HG03342 (cell line): ENCODE measurements at regions not wholly inside any gene's neighbourhood (a gene's known extent, or its start where the extent isn't known, plus 50 kb on each side); places are given as distances from the start of the nearest gene placed in this dataset.
A peak's percentile ranks its signal among the peaks of the same experiment; 100 is the strongest.

Source experiments
- ATAC-seq: cut with Tn5 transposase; IDR thresholded peaks from one replicate; pipeline ENCODE4 v1.9.1; 2021; ENCODE audit warnings: mild to moderate bottlenecking, moderate library complexity; ENCODE audit not compliant: unreplicated experiment

DNA sequence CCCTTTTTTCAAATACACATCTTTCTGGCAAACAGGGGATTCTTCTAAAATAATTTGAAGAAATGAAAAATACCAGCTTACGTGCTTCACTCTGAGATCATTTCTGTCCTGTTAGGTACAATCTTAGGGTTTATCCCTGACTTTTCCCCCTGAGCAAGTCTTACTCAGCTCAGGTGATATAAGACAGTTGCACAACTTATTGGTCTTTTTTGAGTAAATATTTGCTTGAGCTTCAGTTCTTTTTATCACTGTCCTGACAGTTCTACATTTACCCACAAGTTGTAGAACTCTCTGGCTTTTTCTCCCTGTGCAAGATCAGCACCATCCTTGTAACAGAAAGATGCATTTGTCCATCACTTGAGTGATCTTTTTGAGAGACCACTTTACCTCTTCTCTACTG, 84.9 kb downstream of the MID1IP1 start:
- ATAC-seq, result no peak

- ATAC-seq, result no peak
Observed at GRCh38 chrX:38887222-38887621, 86.0 kb downstream of the MID1IP1 start.

- no peak for ATAC-seq
Observed at GRCh38 chrX:38890326-38890725, 89.1 kb downstream of the MID1IP1 start.

DNA sequence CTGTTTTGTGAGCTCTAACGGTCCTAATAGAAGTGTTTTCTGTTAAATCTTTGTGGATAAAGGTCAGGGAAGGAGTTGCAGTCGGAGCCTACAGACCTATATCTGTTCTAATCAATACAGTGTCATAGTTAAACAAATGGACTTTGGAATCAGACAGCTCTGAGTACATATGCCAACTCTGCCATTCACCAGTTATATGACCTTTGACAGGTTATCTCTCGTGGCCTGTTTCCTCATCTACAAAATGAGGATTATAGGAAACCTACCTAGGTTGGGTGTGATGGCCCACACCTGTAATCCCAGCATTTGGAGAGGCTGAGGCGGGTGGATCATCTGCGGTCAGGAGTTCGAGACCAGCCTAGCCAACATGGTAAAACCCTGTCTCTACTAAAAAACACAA, 89.7 kb downstream of the MID1IP1 start:
- ATAC-seq, result no peak

- ATAC-seq, result peak; percentile 97
Observed at GRCh38 chrX:38891641-38892413, 90.6 kb downstream of the MID1IP1 start.

DNA sequence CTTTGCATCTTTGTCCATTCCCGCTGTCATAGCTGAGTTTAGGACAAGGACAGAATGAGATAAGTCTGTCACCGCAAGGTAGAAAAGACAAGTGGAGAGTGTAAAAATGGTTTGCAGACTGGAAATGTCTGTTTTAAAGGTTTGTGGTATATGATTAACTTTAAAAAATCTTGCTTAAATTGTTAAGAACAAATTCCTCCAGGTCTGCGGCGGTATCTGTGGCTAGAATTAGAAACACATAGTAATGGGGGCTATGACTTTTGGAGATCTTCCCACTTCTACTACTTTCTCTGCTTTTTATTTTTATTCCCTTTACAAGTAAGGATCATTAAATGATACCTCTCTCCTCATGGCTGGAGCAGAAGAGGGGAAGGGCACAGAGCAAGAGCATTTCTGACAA, 92.2 kb downstream of the MID1IP1 start:
- ATAC-seq, result no peak

GRCh38 chrX:38895775-38896174, 94.5 kb downstream of the MID1IP1 start:
- ATAC-seq, result no peak

DNA sequence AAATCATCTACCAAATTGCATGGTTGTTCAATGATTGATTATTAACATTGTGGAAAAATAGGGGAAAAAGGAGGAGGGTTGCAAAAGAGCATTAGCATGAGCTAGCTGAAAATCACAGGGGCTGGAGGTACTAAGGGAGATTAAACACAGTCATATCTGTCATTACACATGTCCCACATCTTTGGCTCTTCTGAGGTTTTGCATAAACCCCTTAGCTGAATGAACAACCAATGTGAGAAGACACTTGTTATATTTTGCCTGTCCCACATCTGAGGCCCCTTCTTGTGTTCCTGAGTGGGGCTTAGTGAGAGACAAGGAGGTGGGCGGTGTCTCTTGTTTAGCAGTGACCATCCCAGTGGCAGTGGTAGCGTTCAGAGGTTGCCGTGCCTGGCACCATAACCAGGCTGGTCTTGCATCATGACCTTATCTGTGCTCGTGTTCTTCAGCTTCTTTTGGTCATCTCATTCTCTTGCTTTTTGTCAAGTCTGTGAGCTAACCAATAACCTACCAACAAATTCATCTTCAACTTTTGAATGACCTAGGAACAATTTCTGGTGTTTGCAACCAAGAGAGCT, 95.6 kb downstream of the MID1IP1 start:
- ATAC-seq, result peak; percentile 69

DNA sequence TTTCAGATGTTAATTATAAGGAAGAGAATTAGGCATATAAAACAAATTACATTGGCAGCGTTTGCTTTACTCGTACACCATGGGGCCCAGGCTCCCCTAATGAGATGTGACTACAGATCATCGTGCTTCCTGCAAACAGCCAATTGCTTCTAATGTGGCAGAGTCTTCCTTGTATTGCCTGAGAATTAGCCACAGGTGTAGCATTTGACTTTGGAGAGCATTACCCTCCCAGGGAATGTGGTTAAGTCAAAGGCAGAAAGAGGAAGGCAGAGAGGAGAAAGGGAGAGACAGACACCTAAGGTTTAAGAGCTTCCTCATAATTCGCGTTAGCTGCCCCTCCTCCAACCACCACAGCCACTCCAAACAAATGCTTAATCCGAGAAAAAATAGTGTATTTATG, 97.0 kb downstream of the MID1IP1 start:
- no peak for ATAC-seq

- ATAC-seq, result no peak
Observed at GRCh38 chrX:38899650-38900049, 98.4 kb downstream of the MID1IP1 start.

DNA sequence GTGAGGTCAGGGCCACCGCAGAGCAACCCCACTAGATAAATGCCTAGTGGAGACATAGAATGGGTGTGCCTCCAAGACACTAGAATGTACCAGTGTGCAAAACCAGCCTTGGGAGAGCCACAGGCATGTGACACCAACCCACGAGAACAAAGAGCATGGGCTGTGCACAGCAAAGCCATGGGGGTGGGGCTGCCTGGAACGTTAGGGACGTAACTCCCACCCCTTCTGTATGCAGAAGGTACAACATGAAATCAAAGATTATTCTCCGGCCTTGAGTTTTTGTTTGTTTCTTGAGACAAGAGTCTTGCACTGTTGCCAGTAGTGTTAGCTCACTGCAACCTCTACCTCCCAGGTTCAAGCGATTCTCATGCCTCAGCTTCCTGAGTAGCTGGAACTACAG, 99.5 kb downstream of the MID1IP1 start:
- no peak for ATAC-seq

DNA sequence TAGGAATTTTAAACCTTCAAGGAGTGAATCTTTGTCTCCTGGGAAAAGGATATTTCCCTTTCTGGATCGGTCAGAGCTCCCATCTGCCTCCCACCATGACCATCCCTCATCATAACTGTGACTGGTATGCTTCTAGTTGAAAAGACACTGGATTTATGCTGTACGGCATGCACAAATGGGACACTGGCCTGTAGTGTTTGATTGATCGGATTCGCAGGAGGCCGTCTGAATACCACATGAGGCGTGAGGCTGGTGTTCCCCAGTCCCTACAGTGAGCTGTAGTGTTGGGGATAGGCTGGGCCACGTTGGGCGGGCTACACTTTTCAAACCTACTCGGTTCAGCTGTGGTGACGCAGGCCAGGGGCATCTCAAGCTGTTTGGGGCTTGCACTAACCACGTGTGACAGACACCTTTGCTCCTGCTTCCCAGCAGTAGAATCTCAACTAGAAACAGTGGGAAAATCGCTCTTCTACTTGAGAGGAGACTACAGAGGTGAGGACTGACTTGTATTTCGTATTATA, 101.8 kb downstream of the MID1IP1 start:
- no peak for ATAC-seq

GRCh38 chrX:38916801-38917200, 115.5 kb downstream of the MID1IP1 start:
- ATAC-seq, result no peak

DNA sequence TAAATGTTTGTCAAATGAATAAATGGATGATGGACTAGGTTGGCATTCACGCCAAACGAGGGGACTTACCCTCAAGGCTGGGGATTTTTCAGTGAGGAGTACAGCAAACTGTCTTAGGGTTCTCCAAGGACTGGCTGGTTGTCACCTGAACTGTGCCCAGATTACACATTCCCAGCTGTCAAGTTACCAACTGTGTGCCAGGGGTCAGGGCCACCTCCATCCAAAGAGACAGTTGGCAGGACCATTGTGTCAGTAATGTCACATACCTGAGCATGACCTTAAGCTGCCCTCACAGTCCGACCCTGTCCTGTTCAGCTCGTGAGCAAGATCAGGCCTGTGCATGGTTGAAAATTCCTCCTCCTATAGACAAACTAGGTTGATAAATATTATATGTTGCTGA, 116.7 kb downstream of the MID1IP1 start:
- ATAC-seq, result no peak

DNA sequence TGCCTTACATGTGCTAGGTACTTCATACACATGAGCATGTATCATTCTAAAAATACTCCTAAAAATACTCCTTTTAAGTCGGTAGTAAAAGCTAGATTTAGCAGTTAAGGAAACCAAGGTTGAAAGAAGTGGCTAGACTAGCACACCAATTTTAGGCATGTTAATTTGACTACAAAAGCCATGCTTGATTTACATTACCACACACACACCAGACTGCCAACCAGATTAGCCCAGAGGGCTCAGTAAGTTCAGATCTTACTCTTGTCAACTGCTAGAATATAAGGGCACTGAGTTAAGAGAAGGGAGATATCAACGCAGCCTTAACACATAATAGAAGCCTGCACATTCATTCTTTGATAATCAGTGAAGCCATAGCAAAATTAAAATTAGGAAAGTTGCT, 117.9 kb downstream of the MID1IP1 start:
- no peak for ATAC-seq

DNA sequence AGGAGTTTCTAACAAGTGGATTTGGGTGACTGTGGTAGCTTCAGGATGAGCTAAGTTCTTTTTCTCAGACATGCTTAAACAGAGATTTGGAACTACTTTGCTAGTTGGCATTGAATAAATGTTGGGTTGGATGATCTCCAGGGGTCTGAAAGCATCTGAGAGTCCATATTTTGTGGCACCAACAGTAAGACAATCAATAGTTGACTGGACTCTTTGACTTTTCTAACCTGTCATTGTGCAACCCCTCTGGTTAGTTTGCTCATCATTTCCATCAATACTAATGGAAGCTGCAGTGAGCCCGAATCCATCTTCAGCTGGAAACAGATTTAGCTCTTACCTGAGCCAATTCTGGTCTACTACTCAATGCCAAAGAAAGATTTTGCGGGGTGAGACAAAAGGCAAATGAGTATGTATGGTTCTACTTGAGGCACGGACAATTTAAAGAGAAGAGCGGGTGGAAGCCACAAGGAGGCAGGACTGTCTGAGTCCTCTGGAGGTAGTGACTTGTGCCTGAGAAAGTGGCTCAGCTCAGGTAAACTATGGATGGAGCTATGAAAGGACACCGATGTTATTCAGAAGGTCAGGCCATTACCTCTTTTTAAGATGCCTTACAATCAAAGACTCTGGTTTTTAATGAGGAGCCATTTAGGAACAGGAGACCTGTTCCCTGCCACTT, 118.7 kb downstream of the MID1IP1 start:
- ATAC-seq, result no peak

- ATAC-seq, result no peak
Observed at GRCh38 chrX:38923451-38923969, 122.3 kb downstream of the MID1IP1 start.

DNA sequence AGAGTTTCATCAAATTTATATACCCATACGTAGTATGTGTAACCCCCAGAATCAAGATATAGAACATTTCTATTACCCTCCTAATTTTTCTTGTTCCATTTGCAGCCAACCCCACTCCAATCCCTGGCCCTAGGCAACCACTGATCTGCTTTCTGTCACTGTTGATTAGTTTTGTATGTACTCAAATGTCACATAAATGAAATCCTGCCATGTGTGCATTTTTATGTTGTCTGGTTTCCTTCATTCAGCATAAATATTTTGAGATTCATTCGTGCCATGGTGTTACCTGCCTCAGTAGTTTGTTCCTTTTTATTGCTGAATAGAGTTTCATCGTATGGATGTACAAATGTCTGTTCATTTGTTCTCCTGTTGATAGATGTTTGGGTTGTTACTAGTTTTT, 126.3 kb downstream of the MID1IP1 start:
- ATAC-seq, result no peak

- ATAC-seq, result no peak
Observed at GRCh38 chrX:38929966-38930421, 128.7 kb downstream of the MID1IP1 start.

- ATAC-seq, result no peak
Observed at GRCh38 chrX:38930474-38930873, 129.2 kb downstream of the MID1IP1 start.

- no peak for ATAC-seq
Observed at GRCh38 chrX:38935561-38935960, 134.3 kb downstream of the MID1IP1 start.

GRCh38 chrX:38937400-38937799, 136.1 kb downstream of the MID1IP1 start:
- ATAC-seq, result no peak
